ENCODE measurements at regions not wholly inside any gene's neighbourhood (a gene's known extent, or its start where the extent isn't known, plus 50 kb on each side); places are given as distances from the start of the nearest gene placed in this dataset.
"Not testable (repeated sequence)": the region's sequence is repeated elsewhere in the genome, so short reads cannot be mapped to it uniquely, and the experiment has no call there.

GRCh38 chrX:71822314-71822713, 59.2 kb downstream of the CXorf49B start:
- not testable (repeated sequence) for FAIRE-seq; H3K4me3 ChIP-seq (ENCODE audit: low read depth, low read length); H3K27me3 ChIP-seq (ENCODE audit: control insufficient read depth, insufficient read depth, low read length); DNase-seq (ENCODE audit: low read depth); H3K36me3 ChIP-seq (ENCODE audit: control insufficient read depth, insufficient read depth, low read length)

- Histone ChIP-seq H3K36me3 (ENCODE audit: control insufficient read depth, insufficient read depth, low read length) (no peaks in the 10 kb centered on the region), H3K27me3 (ENCODE audit: control insufficient read depth, insufficient read depth, low read length) (no peaks in the 10 kb centered on the region), H3K4me3 (ENCODE audit: low read depth, low read length) (no peak overlapping the region)
- DNase-seq (ENCODE audit: low read depth) (no peak), FAIRE-seq (no peak)
- no peak for TF ChIP-seq CTCF (IDR thresholded peaks at IDR 0.05; ENCODE audit: insufficient read depth, low read length, severe bottlenecking)
Observed at GRCh38 chrX:71823391-71824057, 60.4 kb downstream of the CXorf49B start.

GRCh38 chrX:71828086-71828485, 64.9 kb downstream of the CXorf49B start:
- no peak for TF ChIP-seq CTCF (IDR thresholded peaks at IDR 0.05; ENCODE audit: insufficient read depth, low read length, severe bottlenecking)
- H3K27me3 ChIP-seq (ENCODE audit: control insufficient read depth, insufficient read depth, low read length): no peaks in the 10 kb centered on the region
- no peaks in the 10 kb centered on the region for H3K36me3 ChIP-seq (ENCODE audit: control insufficient read depth, insufficient read depth, low read length)
- DNase-seq (ENCODE audit: low read depth): no peak
- H3K4me3 ChIP-seq (ENCODE audit: low read depth, low read length): no peak overlapping the region
- no peak for FAIRE-seq

GRCh38 chrX:71838092-71838491, 72.6 kb upstream of the NHSL2 start:
- FAIRE-seq; H3K4me3 ChIP-seq (ENCODE audit: low read depth, low read length); H3K27me3 ChIP-seq (ENCODE audit: control insufficient read depth, insufficient read depth, low read length); H3K36me3 ChIP-seq (ENCODE audit: control insufficient read depth, insufficient read depth, low read length); DNase-seq (ENCODE audit: low read depth): not testable (repeated sequence)

GRCh38 chrX:71846429-71846828, 64.2 kb upstream of the NHSL2 start:
- FAIRE-seq: no peak
- Histone ChIP-seq H3K36me3 (ENCODE audit: control insufficient read depth, insufficient read depth, low read length) (no peaks in the 10 kb centered on the region), H3K27me3 (ENCODE audit: control insufficient read depth, insufficient read depth, low read length) (no peaks in the 10 kb centered on the region), H3K4me3 (ENCODE audit: low read depth, low read length) (no peak overlapping the region)
- DNase-seq (ENCODE audit: low read depth): peak; percentile 2
- TF ChIP-seq CTCF (IDR thresholded peaks at IDR 0.05; ENCODE audit: insufficient read depth, low read length, severe bottlenecking): no peak

GRCh38 chrX:71852182-71852581, 58.5 kb upstream of the NHSL2 start:
- FAIRE-seq: no peak
- Histone ChIP-seq H3K27me3 (ENCODE audit: control insufficient read depth, insufficient read depth, low read length) (no peaks in the 10 kb centered on the region), H3K4me3 (ENCODE audit: low read depth, low read length) (no peak overlapping the region), H3K36me3 (ENCODE audit: control insufficient read depth, insufficient read depth, low read length) (no peaks in the 10 kb centered on the region)
- DNase-seq (ENCODE audit: low read depth): no peak
- TF ChIP-seq CTCF (IDR thresholded peaks at IDR 0.05; ENCODE audit: insufficient read depth, low read length, severe bottlenecking): no peak

GRCh38 chrX:71859637-71860036, 51.0 kb upstream of the NHSL2 start:
- DNase-seq (ENCODE audit: low read depth): peak; percentile 13
- peak; percentile 45 for TF ChIP-seq CTCF (IDR thresholded peaks at IDR 0.05; ENCODE audit: insufficient read depth, low read length, severe bottlenecking)
- no peak for FAIRE-seq
- no peak overlapping the region for H3K4me3 ChIP-seq (ENCODE audit: low read depth, low read length)
- H3K36me3 ChIP-seq (ENCODE audit: control insufficient read depth, insufficient read depth, low read length): no peaks in the 10 kb centered on the region
- H3K27me3 ChIP-seq (ENCODE audit: control insufficient read depth, insufficient read depth, low read length): no peaks in the 10 kb centered on the region

Data from bronchial epithelial cell (primary cell).